Esophagus squamous epithelium (tissue), 4 donors: ENCODE measurements at regions not wholly inside any gene's neighbourhood (a gene's known extent, or its start where the extent isn't known, plus 50 kb on each side); places are given as distances from the start of the nearest gene placed in this dataset.

Experiments
- CTCF ChIP-seq, 6 experiments: fragments of 450-650 bp in 4 of 6; fragments of 200-600 bp in 2 of 6; sonication (generic) in 2 of 6; IDR thresholded peaks; one replicate each; pipeline ENCODE4 v1.5.1; 2016 to 2019; ENCODE audit warnings: antibody characterized with exemption in 6 of 6, mild to moderate bottlenecking in 4 of 6, moderate library complexity in 4 of 6
- POLR2A ChIP-seq, 4 donors: fragments of 450-650 bp; IDR thresholded peaks; one replicate each; pipeline ENCODE4 v1.6.1; 2017; ENCODE audit warnings: antibody characterized with exemption in 4 of 4, mild to moderate bottlenecking in 4 of 4, moderate library complexity in 3 of 4

- TF ChIP-seq POLR2A (IDR thresholded peaks at IDR 0.05) (no peak), CTCF (IDR thresholded peaks at IDR 0.05) (no peak)
Observed at GRCh38 chr9:81374459-81375186, 314.7 kb downstream of the TLE1 start.
